Medulla oblongata (tissue), 1 donor: ENCODE measurements at regions not wholly inside any gene's neighbourhood (a gene's known extent, or its start where the extent isn't known, plus 50 kb on each side); places are given as distances from the start of the nearest gene placed in this dataset.
"Not testable (repeated sequence)": the region's sequence is repeated elsewhere in the genome, so short reads cannot be mapped to it uniquely, and the experiment has no call there.

ENCODE experiments used
- DNase-seq: peaks from one replicate; pipeline ENCODE4 v3.0.0-alpha.2; 2015; ENCODE audit errors: extremely low spot score

DNA sequence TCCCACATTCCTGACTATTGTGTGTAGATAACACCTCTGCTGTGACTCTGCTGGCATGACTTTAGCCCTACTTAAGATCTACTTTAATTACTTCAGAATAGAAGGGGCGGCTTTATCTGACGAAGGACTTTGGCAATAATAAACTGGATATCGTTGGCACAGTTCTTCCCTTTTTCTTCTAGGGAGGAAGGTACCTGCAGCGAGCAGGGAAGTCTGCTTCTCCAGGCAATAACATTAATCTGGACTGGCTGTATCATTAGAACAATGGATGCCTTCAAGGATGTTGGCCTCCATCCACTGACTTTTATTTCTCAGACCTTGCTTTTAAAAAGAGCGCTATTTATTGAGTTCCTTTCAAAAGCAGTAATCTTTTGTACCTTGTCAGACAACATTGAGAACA, 172.6 kb upstream of the THSD7A start:
- DNase-seq, result peak; percentile 8

DNA sequence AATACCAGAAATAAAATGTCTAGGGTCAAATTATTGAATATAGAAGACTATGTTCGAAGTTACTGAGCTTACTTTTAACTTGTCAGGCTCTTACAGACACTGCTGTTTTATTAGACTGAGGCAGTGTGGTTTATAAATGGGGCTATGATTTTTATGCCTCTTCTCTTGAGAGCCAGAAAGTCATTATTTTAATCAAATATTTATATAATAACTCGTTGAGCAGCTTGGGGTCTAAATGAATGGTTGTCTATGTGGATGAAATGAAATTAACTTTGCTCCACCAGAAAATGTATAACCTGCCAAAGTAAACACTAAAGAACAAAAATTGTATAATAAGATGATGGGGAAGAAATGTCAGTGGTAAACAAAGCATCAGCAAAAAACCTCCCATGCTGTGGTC, 175.6 kb upstream of the THSD7A start:
- no peak for DNase-seq

DNA sequence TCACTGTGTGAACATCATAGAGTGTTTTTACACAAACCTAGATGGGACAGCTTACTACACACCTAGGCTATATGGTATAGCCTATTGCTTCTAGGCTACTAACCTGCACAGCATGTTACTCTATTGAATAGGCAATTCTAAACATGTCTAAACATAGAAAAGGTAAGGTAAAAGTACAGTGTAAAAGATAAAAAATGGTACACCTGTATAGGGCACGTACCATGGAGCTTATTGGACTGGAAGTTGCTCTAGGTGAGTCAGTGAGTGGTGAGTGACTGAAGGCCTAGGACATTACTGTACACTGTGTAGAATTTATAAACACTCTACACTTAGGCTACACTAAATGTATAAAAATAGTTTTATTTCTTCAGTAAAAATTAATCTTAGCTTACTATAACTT, 182.0 kb upstream of the THSD7A start:
- no peak for DNase-seq

DNA sequence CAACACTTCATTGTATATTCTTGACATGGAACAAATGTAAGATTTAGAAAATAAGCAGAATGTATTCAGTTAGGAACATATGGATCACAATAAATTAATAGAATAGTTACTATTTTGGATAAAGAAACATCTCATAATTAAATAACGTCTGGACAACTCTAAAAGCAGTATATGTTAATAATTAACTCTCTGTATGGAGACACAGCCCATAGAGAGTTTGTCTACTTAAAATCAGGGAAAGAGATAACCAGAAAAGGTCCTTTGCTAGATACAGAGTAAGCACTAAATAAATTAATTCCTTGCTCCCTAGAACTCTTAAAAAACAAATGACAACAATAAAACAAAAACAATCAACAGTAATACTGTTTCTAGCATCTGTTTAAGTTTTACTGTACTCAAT, 184.4 kb upstream of the THSD7A start:
- no peak for DNase-seq

DNA sequence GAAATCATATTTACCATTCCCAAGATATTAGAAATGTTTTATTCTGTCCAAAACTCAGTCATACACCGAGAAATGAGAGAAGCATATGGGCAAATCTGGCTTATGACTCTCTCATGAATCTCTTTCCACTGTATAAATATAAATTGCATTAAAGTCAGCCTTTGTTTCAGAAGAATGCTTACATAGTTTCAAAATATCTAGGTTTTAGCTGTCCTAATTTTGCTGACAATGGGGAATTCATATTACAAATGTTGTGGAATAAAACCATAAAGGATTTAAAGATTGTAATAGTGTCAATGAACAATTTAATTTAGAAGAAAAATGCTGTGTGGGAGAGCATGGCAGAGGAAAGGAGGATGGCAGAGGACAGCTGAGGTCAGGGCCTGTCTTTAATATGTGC, 185.0 kb upstream of the THSD7A start:
- DNase-seq, result no peak

DNA sequence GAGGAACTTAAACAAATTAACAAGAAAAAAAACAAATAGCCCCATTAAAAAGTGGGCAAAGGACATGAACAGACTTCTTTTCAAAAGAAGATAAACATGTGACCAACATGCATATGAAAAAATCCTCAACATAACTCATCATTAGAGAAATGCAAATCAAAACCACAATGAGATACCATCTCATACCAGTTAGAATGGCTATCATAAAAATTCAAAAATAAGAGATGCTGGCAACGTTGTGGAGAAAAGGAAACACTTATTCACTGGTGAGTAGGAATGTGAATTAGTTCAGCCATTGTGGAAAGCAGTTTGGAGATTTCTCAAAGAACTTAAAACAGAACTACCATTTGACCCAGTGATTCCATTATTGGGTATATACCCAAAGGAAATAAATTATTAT, 189.1 kb upstream of the TMEM106B start:
- not testable (repeated sequence) for DNase-seq

DNA sequence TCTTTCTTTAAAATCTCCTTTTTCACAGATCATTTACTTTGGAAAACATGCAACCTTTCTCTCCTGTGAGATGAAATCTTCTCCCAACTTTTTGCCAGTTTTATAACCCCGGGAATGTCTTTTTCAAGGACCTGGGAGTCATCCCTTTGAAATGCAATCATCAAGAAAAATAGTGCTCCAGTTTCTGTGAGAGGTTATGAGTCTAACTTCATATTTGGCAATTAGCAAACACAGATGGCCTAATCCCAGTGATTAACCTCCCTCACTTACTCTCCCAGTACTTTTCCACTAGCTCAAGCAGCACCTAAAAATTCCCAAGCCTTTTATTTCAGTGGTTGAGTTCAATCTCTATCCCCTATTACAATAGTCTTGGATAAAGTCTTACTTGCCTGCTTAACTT, 185.8 kb upstream of the TMEM106B start:
- no peak for DNase-seq

DNA sequence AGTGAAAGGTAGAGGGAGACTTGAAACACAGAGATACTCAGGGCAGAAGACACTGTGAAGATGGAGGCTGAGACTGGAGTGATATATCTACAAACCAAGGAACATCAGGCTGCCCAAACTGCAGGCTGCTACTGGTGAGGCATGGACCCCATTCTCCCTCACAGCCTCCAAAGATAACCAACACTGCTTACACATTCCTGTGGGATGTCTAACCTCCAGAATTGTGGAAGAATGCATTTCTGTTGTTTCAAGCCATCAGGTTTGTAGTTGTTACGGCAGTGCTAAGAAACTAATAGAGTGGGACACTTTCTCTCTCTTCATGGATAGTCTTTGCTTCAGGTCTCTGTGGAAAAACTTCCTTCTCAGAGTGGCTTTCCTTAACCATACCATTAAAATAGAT, 182.6 kb upstream of the TMEM106B start:
- DNase-seq, result no peak

DNA sequence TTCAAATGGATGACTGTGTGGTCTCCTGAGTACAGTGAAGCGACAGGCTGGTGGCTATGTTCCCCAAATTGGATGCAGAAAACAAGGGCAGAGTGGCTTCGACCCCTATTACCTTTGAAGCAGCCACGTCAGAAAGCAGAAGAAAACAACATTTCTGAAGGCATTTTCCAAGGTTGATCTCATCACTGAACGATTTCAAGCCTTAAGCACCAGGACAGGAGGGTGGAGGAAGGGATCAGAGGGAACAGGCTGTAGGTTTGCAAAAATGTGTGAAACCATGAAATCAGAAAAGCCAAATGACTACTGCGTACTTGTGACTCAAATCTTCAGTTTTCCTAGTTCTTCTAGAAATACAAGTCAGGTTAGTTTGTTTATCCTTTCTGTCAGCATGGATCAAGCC, 181.0 kb upstream of the TMEM106B start:
- no peak for DNase-seq

DNA sequence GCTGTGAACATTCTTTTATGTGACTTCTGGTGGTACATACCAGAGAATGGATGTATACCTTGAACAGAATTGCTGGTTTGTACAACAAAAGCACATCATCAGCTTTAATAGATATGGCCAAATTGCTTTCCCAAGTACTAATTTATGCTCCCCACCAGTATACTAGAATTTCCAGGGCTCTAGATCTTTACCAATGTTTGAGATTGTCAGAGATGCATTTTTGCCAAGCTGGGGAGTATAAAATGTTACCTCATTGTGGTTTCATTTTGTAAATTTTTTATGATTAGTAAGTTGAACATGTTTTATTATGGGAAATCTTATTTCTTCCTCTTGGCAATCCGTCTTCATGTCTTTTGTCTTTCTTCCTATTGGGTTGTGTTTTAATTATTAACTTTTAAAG, 179.9 kb upstream of the TMEM106B start:
- DNase-seq, result no peak

DNA sequence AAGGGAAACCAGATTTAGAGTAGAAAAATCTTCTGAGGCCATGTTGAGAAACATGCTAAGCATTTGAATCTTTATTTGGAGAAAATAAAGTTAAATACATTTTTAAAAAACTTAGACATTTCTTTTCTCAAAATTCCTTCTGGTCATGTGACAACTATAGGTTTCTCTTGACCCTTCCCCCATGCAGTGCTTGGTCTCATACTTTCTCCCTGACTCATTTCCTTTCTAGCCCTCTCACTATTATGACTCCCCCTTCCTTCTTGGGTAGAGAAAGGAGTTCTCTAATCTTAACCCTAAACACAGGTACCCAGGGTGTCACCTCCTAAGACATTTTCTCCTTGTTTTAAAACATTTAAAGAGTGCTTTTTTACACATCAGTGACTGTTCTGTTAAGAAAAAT, 179.5 kb upstream of the TMEM106B start:
- no peak for DNase-seq

DNA sequence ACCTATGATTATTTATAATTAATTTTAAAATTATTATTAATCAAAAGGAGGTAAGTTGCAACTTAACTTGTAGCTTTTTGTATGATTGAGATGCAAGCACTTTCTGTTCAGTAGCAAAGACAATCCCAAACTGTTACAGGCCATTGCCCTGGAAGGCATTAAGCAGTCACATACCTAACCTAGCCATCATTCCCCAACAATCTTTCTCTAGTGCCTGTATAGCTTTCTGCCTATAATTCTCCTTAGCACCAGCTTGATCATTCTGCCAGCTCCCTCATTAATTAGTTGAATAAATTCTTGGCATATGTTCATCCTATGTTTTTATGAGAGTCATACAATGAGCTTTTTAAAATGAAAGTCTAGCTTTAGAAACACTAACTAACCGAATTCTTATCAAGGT, 178.9 kb upstream of the TMEM106B start:
- no peak for DNase-seq

DNA sequence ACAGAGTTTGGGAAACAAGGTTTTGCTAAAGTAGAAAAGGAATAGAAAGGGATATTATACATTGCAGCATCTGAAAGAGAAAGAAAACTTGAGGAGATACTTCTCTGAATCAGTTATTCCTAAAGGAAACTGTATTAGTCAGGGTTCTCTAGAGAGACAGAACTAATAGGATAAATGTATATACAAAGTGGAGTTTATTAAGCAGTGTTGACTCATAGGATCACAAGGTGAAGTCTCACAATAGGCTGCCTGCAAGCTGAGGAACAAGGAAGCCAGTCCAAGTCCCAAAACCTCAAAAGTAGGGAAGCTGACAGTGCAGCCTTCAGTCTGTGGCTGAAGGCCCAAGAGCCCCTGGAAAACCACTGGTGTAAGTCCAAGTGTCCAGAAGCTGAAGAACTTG, 167.6 kb upstream of the TMEM106B start:
- DNase-seq, result not testable (repeated sequence)

DNA sequence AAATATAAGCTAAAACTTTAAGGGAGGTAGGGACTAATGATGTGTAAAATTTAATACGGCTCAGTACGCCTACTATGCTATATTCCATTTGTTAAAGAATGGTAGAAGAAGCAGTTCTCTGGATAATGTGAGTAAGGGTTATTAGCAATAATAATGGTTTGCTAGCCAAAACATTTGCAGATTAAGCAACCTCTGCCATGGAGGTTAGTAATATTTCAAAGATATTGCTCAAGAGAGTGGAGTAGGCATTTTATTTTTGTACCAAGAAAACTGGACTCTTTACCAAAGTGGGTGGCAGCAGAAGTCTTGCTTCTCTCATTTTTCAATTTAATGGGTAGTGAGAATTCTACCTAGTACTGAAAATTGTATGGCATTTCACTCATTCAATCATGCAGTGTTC, 158.9 kb upstream of the TMEM106B start:
- no peak for DNase-seq

DNA sequence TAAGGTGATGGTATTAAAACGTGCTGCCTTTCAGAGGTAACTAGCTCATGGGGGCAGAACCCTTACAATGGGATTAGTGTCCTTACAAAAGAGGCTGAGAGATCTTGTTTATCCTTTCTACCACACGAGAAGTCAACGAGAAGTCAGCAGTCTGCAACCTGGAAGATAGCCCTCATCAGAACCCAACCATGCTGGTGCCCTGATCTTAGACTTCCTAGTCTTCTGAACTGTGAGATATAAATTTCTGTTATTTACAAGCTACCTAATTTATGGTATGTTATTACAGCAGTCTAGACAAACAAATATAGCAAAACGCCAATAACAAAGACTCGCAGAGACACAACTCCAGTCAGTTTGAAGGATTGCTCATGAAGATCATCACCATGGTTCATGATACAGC, 157.5 kb upstream of the TMEM106B start:
- no peak for DNase-seq

DNA sequence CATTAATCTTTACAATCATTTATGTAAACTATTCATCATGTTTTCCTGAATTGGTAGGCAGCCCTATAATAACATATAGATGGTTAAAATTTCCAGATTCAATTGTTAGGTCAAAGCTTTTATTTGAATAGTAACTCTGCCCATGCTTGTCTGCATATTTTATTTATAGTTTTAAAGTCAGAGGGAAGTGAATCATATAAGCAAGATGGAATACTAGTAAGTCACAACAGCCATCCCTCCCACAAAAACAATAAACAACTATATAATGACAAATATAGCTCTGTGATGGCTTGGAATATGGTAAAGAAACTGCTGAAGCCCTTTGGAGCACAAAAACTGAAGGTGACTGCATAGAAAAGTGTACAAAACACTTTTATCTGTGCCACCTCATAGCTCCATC, 156.3 kb upstream of the TMEM106B start:
- no peak for DNase-seq

DNA sequence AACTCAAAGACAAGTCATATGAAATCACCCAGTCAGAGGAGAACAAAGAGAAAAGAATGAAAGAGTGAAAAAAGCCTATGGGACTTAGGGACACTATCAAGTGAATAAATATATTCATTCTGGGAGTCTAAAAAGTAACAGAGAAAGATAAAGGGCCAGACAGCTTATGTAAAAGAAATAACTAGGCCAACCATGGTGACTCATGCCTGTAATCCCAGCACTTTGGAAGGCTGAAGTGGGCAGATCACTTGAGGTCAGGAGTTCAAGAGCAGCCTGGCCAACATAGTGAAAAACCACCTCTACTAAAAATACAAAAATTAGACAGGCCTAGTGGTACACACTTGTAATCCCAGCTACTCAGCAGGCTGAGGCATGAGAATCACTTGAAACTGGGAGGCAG, 154.7 kb upstream of the TMEM106B start:
- no peak for DNase-seq

DNA sequence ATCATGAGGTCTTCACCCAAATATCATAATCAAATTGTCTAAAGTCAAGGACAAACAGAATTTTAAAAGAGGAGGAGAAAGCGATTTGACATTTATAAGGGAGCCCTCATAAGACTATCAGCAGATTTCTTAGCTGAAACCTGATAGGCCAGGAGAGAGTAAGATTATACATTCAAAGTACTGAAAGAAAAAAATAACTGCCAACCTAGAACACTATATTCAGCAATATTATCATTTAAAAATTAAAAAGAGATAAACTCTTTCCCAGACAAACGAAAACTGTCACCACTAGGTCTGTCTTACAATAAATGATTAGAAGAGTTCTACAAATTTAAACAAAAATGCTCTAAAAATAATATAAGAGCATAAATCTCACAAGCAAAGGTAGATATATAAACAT, 154.1 kb upstream of the TMEM106B start:
- DNase-seq, result no peak

DNA sequence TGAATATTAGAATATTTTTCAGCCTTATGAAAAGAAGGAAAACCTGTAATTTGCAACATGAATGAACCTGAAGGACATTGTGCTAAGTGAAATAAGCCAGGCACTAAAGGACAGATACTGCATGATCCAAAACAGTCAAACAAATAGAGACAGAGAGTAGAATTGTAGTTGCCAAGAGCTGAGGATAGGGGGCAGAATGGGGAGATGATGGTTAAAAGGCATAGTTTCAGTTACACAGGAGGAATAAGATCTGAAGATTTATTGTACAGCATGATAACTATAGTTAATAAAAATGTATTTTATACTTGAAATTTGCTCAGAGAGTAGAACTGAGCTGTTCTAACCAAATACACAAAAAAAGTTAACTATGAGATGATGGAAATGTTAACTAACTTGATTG, 149.0 kb upstream of the TMEM106B start:
- DNase-seq, result peak; percentile 5

DNA sequence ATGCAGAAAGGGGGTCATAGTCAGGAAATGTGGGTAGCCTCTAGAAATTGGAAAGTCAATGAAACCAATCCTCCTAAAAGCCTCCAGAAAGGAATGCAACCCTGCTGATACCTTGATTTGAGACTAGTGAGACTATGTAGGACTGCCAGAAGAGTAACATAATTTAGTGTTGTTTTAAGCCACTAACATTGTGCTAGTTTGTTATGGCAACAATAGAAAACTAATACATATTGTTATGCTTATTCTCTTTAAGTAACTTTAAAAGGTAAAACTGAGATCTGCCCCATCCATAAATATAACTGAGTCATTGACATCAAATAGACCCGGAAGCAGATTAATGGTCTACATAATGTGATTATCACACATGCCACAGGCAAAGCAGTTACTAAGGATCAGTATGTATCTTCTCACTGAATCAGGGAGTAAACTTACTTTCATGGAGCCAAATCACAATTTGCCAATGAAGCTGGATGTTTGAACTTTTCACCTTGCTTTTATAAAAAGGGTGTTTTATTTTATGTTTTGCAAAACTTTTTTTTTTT, 146.4 kb upstream of the TMEM106B start:
- no peak for DNase-seq

DNA sequence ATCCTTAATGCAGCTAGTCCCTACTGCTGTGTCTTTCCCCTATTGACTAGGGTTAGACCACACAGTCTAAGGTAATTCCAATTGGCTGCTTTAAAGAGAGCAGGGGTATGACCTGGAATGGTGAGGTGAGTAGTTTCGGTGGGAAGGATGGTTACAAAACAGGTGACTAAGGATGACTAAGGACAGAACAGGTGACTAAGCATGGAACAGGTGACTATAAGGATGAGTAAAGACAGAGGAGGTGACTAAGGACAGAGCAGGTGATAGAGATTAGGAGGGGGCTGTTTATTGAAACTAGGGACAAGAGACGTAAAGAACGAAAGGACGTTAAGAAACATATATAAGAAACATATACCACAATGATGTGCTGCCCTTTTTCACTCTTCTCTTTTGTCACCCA, 145.1 kb upstream of the TMEM106B start:
- DNase-seq, result no peak

DNA sequence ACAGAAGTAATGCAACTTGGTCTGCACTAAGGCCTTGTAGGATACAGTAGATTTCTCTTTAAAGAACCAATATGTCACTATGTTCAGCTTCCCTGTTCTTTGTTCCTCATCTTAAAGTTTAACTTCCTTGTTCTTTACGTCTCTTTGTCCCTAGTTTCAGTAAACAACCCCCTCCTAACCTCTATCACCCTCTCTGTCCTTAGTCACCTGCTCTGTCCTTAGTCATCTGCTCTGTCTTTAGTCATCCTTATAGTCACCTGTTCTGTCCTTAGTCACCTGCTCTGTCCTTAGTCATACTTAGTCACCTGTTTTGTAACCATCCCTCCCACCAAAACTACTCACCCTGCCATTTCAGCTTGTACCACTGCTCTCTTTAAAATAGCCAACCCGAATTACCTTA, 144.6 kb upstream of the TMEM106B start:
- no peak for DNase-seq

DNA sequence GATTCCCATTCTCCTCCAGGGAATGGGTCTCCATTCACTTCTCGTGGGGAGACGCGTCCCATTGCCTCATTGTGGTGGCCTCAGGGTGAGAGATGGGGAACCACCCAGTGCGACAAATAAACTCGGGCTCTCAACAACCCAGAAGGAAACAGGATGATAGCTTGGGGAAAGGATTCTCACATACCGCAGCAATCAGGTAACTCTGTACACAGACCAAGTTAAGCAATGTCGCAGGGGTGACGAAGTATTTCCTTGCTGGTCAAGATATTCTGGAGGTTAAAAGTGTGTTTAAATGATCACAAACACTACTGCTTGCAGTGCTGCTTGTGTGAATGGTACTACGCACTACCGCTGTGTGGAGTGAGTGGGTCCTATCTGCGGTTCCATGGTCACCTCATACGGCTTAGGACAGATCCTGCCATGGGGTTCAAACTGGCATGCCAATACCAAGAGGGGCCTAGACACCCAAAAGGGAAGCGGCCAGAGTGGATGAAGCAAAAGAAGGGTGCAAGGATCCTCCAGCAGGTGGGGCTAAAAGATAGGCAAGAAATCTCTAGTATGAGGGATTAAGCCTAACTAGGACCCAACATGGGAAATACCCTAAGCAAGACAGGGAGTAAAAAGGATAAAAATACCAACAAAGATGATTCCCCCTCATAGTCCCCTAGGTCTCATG, 143.8 kb upstream of the TMEM106B start:
- peak; percentile 69 for DNase-seq

DNA sequence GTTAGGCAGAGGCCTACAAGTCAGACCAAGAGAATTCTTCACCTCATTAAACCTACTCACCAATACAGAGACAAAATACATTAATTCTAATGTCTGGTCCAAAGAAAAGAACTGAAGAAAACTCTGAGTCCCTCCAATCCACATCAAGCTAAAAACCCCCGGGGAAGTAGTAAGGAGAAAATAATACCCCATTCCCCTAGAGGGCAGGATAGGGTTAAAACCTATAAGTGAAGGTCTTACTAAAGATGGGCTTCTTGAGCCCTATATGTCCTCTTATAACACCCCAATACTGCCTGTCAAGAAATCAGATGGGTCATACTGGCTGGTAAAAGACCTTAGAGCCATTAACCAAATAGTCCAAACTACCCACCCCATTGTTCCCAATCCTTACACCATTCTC, 141.3 kb upstream of the TMEM106B start:
- DNase-seq, result no peak
